ENCODE measurements at regions not wholly inside any gene's neighbourhood (a gene's known extent, or its start where the extent isn't known, plus 50 kb on each side); places are given as distances from the start of the nearest gene placed in this dataset.

DNA sequence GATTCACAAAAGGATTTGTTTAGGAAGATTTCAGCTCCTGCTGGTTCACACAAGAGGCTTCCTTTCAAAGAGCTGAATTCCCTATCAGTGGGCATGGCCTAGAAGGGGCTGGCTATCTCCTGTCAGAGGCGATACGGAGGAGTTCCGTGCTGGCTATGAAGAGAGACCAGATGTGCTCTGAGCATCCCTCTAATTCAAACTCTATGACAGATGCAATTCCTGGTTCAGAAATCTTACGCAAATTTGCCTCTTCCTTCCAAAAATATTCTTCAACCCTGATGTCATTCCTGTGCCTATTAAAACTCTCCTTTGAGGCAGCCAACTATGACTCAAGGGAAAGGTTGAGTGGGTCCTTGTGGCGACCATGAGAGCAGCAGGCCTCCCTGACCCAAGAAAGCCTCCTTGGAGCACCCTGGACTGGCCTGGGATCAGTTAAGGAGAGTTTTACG lies 139.3 kb upstream of the HES1 start:
- TF ChIP-seq POLR2AphosphoS5 (IDR thresholded peaks at IDR 0.05) (peak in 1 of 3 donors; percentile 35), POLR2A (IDR thresholded peaks at IDR 0.05) (no peak), EP300 (IDR thresholded peaks at IDR 0.05) (no peak)
- TF ChIP-seq, protein P1, sequence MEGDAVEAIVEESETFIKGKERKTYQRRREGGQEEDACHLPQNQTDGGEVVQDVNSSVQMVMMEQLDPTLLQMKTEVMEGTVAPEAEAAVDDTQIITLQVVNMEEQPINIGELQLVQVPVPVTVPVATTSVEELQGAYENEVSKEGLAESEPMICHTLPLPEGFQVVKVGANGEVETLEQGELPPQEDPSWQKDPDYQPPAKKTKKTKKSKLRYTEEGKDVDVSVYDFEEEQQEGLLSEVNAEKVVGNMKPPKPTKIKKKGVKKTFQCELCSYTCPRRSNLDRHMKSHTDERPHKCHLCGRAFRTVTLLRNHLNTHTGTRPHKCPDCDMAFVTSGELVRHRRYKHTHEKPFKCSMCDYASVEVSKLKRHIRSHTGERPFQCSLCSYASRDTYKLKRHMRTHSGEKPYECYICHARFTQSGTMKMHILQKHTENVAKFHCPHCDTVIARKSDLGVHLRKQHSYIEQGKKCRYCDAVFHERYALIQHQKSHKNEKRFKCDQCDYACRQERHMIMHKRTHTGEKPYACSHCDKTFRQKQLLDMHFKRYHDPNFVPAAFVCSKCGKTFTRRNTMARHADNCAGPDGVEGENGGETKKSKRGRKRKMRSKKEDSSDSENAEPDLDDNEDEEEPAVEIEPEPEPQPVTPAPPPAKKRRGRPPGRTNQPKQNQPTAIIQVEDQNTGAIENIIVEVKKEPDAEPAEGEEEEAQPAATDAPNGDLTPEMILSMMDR (IDR thresholded peaks at IDR 0.05) = no peak
- peaks cover 11% of the 10 kb centered on the region for H3K4me1 ChIP-seq
- WGBS = 74% methylated on average over 6 of the region's 6 CpGs
- no peaks in the 10 kb centered on the region for H3K9me3 ChIP-seq
- no peaks in the 10 kb centered on the region for H3K27me3 ChIP-seq
- H3K36me3 ChIP-seq = no peaks in the 10 kb centered on the region
- H3K4me3 ChIP-seq = no peak overlapping the region
- no peak for DNase-seq (ENCODE audit: low spot score in 2 of 2)
- peak overlapping the region; percentile 47 for H3K27ac ChIP-seq

- TF ChIP-seq POLR2A (IDR thresholded peaks at IDR 0.05) (no peak), EP300 (IDR thresholded peaks at IDR 0.05) (no peak), POLR2AphosphoS5 (IDR thresholded peaks at IDR 0.05) (no peak)
- TF ChIP-seq, protein P1 (IDR thresholded peaks at IDR 0.05) = no peak
- peaks cover 16% of the 10 kb centered on the region for H3K4me1 ChIP-seq
- no peaks in the 10 kb centered on the region for H3K27me3 ChIP-seq
- H3K9me3 ChIP-seq = no peaks in the 10 kb centered on the region
- no peak for DNase-seq (ENCODE audit: low spot score in 2 of 2)
- 77% methylated on average over 12 of the region's 12 CpGs for WGBS
- H3K36me3 ChIP-seq = no peaks in the 10 kb centered on the region
- peak overlapping the region; percentile 47 for H3K27ac ChIP-seq
- H3K4me3 ChIP-seq = no peak overlapping the region
Observed at GRCh38 chr3:193997228-193998122, 138.5 kb upstream of the HES1 start.

DNA sequence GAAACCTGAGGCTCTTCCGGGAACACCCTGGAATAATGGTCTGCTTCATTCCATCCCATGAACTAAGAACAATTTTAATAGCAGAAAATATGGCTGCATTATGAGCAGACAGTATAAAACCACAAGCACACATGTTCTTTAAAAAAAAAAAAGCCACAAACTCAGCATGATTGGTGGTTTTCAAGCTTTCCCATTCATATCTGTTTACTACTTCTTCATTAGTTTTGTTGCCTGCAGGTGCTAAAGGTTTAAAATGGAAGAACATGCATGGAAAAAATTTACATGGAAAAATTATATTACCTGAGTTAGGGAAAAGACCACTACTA lies 137.9 kb upstream of the HES1 start:
- H3K4me1 ChIP-seq = peaks cover 22% of the 10 kb centered on the region
- TF ChIP-seq POLR2AphosphoS5 (IDR thresholded peaks at IDR 0.05) = no peak
- TF ChIP-seq POLR2A (IDR thresholded peaks at IDR 0.05) = no peak
- TF ChIP-seq, protein P1 (IDR thresholded peaks at IDR 0.05) = no peak
- TF ChIP-seq EP300 (IDR thresholded peaks at IDR 0.05) = no peak
- no peak overlapping the region for H3K4me3 ChIP-seq
- WGBS = 74% methylated on average over 1 of the region's 1 CpG
- no peaks in the 10 kb centered on the region for H3K9me3 ChIP-seq
- no peaks in the 10 kb centered on the region for H3K36me3 ChIP-seq
- peak overlapping the region; percentile 47 for H3K27ac ChIP-seq
- DNase-seq (ENCODE audit: low spot score in 2 of 2) = no peak
- no peaks in the 10 kb centered on the region for H3K27me3 ChIP-seq

DNA sequence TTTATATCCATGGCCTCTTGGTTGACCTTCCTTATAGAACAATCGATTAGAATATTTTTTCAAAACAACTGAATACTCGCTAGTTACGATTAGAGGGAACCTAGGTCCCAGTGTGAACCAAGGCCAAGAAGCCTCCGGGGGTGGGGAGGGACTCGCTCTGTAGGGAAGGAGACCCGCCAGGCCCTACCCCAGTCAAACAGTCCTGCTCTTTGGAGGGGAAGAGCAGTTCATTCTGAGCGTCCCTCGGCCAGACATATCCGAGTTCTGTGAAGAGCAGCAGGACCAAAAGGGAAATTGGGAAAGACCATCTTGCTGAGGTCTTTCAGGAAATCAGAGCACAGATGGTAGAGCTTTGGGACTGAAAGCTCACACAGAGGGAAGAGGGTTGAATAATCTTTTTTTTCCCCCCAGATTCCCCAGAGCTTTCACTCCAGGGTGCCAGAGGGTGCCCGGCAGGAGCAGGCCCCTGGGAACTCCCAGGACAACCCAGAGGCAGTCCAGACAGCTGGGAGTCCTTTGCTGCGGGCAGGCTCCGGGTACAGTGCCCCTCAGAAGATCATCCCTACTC lies 137.2 kb upstream of the HES1 start:
- Histone ChIP-seq H3K9me3 (no peaks in the 10 kb centered on the region), H3K36me3 (no peaks in the 10 kb centered on the region), H3K27me3 (no peaks in the 10 kb centered on the region), H3K4me1 (peaks cover 28% of the 10 kb centered on the region), H3K27ac (no peak overlapping the region), H3K4me3 (no peak overlapping the region)
- 92% methylated on average over 12 of the region's 12 CpGs for WGBS
- TF ChIP-seq POLR2A (IDR thresholded peaks at IDR 0.05) (no peak), EP300 (IDR thresholded peaks at IDR 0.05) (no peak)
- TF ChIP-seq, protein P1 (IDR thresholded peaks at IDR 0.05) = no peak
- DNase-seq (ENCODE audit: low spot score in 2 of 2) = no peak

- Histone ChIP-seq H3K36me3 (no peaks in the 10 kb centered on the region), H3K27me3 (no peaks in the 10 kb centered on the region), H3K4me3 (no peak overlapping the region), H3K27ac (no peak overlapping the region), H3K4me1 (peaks cover 42% of the 10 kb centered on the region), H3K9me3 (no peaks in the 10 kb centered on the region)
- DNase-seq (ENCODE audit: low spot score in 2 of 2) = no peak
- WGBS = 87% methylated on average over 4 of the region's 4 CpGs
- TF ChIP-seq, protein P1 (IDR thresholded peaks at IDR 0.05) = no peak
- TF ChIP-seq POLR2A (IDR thresholded peaks at IDR 0.05) (no peak), EP300 (IDR thresholded peaks at IDR 0.05) (no peak), POLR2AphosphoS5 (IDR thresholded peaks at IDR 0.05) (no peak)
Observed at GRCh38 chr3:194000100-194000499, 135.8 kb upstream of the HES1 start.

Data from suprapubic skin (tissue), 4 donors.